Right lobe of liver (tissue), 6 donors: ENCODE measurements at regions not wholly inside any gene's neighbourhood (a gene's known extent, or its start where the extent isn't known, plus 50 kb on each side); places are given as distances from the start of the nearest gene placed in this dataset.

Experiments used
- ATAC-seq, 4 donors: fragments of 200-7000 bp; cut with Tn5 transposase; one replicate each; pipeline ENCODE4 v1.9.1; 2020; ENCODE audit warnings: mild to moderate bottlenecking in 4 of 4, moderate library complexity in 4 of 4
- DNase-seq, 3 donors: peaks; one replicate each; pipeline ENCODE4 v3.0.0-alpha.2; 2020
- H3K27ac ChIP-seq, 3 donors: fragments of 200-600 bp; one replicate each; pipeline ENCODE4 v1.8.0; 2022
- H3K27me3 ChIP-seq, 2 donors: fragments of 200-600 bp; one replicate each; pipeline ENCODE4 v1.8.0; 2022
- H3K36me3 ChIP-seq, 4 donors: fragments of 200-600 bp; sonication (generic) in 1 of 4; one replicate each; pipeline versions ENCODE4 v1.5.1 to v1.8.0; 2017 to 2022; ENCODE audit warnings: control low read depth in 1 of 4
- H3K4me1 ChIP-seq, 4 donors: fragments of 200-600 bp; sonication (generic) in 1 of 4; one replicate each; pipeline versions ENCODE4 v1.5.1 to v1.8.0; 2017 to 2022; ENCODE audit warnings: control low read depth in 1 of 4
- H3K4me3 ChIP-seq, 3 donors: fragments of 200-600 bp; one replicate each; pipeline ENCODE4 v1.8.0; 2022
- H3K9me3 ChIP-seq, 4 donors: fragments of 200-600 bp; sonication (generic) in 1 of 4; one replicate each; pipeline versions ENCODE4 v1.5.1 to v1.8.0; 2017 to 2022; ENCODE audit warnings: control low read depth in 1 of 4
- POLR2A ChIP-seq: fragments of 450-650 bp; IDR thresholded peaks from one replicate; pipeline ENCODE4 v1.6.1; 2017; ENCODE audit warnings: antibody characterized with exemption, mild to moderate bottlenecking
- WGBS: methylation state at CpG from one replicate; pipeline ENCODE4 v1.1.6; 2018; ENCODE audit warnings: low coverage, low lambda C conversion rate; ENCODE audit not compliant: insufficient coverage; ENCODE audit errors: missing lambda C conversion rate; 5-methylcytosine and 5-hydroxymethylcytosine counted together
- intact Hi-C, 2 donors: fragments of 100-400 bp; cut with DNase I; formaldehyde crosslinking; loops; one replicate each; pipeline versions ENCODE4 v1.11.2 to v1.14.1; 2022
- TF ChIP-seq, protein P1 (sequence below), 4 donors: fragments of 200-600 bp in 3 of 4; fragments of 450-650 bp in 1 of 4; IDR thresholded peaks; one replicate each; pipeline versions ENCODE4 v1.5.1 to v1.8.0; 2016 to 2022; ENCODE audit warnings: antibody characterized with exemption in 4 of 4, mild to moderate bottlenecking in 2 of 4
- donor health status: DM: no; HTN: yes; CAD: no.
- donor health status: DM: no; HTN: no; CAD: no.
- donor health status: DM: no; HTN: no; CAD: no.
- donor health status: DM: no; HTN: yes; CAD: no.
- donor health status: DM: no; HTN: yes; CAD: no.

DNA sequence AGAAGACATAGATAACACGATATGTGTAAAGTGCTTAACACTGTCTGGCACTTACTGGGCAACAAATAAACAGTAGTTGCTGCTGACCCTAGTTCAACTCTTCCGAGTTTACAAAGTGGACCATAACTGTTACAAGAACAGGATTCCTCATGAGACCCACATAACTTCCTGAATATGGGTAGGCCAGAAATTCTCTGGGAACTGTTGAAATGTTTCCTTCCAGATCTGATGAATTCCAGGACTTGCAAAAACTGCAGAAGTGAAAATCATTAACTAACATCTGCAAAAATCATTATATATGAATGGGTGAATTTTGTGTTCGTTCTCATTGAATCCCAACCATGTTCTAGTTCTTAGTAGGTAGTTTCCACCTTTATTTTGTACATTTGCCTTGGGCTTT, 181.7 kb upstream of the MME start:
- DNase-seq (no peak), ATAC-seq (no peak)
- H3K27me3 ChIP-seq = no peaks in the 10 kb centered on the region
- 58% methylated on average over 3 of the region's 3 CpGs for WGBS
- H3K27ac ChIP-seq = no peak overlapping the region
- intact Hi-C loops = no loop called here
- no peak for TF ChIP-seq POLR2A
- H3K9me3 ChIP-seq = no peaks in the 10 kb centered on the region
- no peak overlapping the region for H3K4me3 ChIP-seq
- no peaks in the 10 kb centered on the region for H3K36me3 ChIP-seq
- H3K4me1 ChIP-seq = no peaks in the 10 kb centered on the region

- DNase-seq = no peak
- WGBS = 47% methylated on average over 6 of the region's 6 CpGs
- no peak for TF ChIP-seq POLR2A
- TF ChIP-seq, protein P1, sequence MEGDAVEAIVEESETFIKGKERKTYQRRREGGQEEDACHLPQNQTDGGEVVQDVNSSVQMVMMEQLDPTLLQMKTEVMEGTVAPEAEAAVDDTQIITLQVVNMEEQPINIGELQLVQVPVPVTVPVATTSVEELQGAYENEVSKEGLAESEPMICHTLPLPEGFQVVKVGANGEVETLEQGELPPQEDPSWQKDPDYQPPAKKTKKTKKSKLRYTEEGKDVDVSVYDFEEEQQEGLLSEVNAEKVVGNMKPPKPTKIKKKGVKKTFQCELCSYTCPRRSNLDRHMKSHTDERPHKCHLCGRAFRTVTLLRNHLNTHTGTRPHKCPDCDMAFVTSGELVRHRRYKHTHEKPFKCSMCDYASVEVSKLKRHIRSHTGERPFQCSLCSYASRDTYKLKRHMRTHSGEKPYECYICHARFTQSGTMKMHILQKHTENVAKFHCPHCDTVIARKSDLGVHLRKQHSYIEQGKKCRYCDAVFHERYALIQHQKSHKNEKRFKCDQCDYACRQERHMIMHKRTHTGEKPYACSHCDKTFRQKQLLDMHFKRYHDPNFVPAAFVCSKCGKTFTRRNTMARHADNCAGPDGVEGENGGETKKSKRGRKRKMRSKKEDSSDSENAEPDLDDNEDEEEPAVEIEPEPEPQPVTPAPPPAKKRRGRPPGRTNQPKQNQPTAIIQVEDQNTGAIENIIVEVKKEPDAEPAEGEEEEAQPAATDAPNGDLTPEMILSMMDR (IDR thresholded peaks at IDR 0.05) = no peak
- no peaks in the 10 kb centered on the region for H3K4me1 ChIP-seq
- H3K4me3 ChIP-seq = no peak overlapping the region
- no peak for ATAC-seq
- H3K36me3 ChIP-seq = no peaks in the 10 kb centered on the region
- no peaks in the 10 kb centered on the region for H3K9me3 ChIP-seq
- no peaks in the 10 kb centered on the region for H3K27me3 ChIP-seq
- H3K27ac ChIP-seq = no peak overlapping the region
- intact Hi-C loops = no loop called here
These were observed 186.3 kb upstream of the MME start for GRCh38 chr3:154893813-154894212.

DNA sequence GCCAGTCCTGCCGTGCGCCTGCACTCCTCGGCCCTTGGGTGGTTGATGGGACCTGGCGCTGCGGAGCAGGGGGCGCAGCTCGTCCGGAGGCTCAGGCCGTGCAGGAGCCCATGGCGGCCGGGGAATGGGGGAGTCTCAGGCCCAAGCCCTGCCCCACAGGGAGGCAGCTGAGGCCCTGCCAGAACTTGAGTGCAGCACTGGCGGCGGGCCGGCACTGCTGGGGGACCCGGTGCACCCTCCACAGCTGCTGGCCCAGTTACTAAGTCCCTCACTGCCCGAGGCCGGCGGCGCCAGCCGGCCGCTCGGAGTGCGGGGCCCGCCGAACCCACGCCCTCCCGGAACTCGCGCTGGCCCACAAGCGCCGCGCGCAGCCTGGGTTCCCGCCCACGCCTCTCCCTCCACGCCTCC, 190.9 kb upstream of the MME start:
- DNase-seq = peak in 1 of 3 donors; percentile 60
- no peaks in the 10 kb centered on the region for H3K27me3 ChIP-seq
- H3K4me1 ChIP-seq = no peaks in the 10 kb centered on the region
- no CpG with 5 or more reads among the region's 36 CpGs for WGBS
- intact Hi-C loops = loop anchor here in 1 of 2 donors (10.0 kb wide), 1 partner anchor 436 kb away; no protein-coding TSS in a partner anchor
- H3K4me3 ChIP-seq = no peak overlapping the region
- ATAC-seq = no peak
- H3K36me3 ChIP-seq = no peaks in the 10 kb centered on the region
- no peaks in the 10 kb centered on the region for H3K9me3 ChIP-seq
- TF ChIP-seq, protein P1 (IDR thresholded peaks at IDR 0.05) = no peak
- TF ChIP-seq POLR2A = no peak
- no peak overlapping the region for H3K27ac ChIP-seq

- no CpG with 5 or more reads among the region's 3 CpGs for WGBS
- no peaks in the 10 kb centered on the region for H3K27me3 ChIP-seq
- ATAC-seq (no peak), DNase-seq (no peak)
- intact Hi-C loops = loop anchor here in 1 of 2 donors (10.0 kb wide), 1 partner anchor 437 kb away; no protein-coding TSS in a partner anchor
- H3K27ac ChIP-seq = no peak overlapping the region
- H3K36me3 ChIP-seq = no peaks in the 10 kb centered on the region
- H3K9me3 ChIP-seq = no peaks in the 10 kb centered on the region
- H3K4me3 ChIP-seq = no peak overlapping the region
- H3K4me1 ChIP-seq = no peaks in the 10 kb centered on the region
- TF ChIP-seq POLR2A = no peak
- TF ChIP-seq, protein P1 (IDR thresholded peaks at IDR 0.05) = no peak
These were observed 192.2 kb upstream of the MME start for GRCh38 chr3:154887869-154888268.

- DNase-seq (no peak), ATAC-seq (no peak)
- Histone ChIP-seq H3K9me3 (no peaks in the 10 kb centered on the region), H3K4me3 (no peak overlapping the region), H3K27ac (no peak overlapping the region), H3K36me3 (no peaks in the 10 kb centered on the region), H3K4me1 (no peaks in the 10 kb centered on the region), H3K27me3 (no peaks in the 10 kb centered on the region)
- WGBS = 33% methylated on average over 3 of the region's 3 CpGs
- intact Hi-C loops = loop anchor here in 1 of 2 donors (10.0 kb wide), 1 partner anchor 438 kb away; no protein-coding TSS in a partner anchor
- TF ChIP-seq POLR2A = no peak
- TF ChIP-seq, protein P1 (IDR thresholded peaks at IDR 0.05) = no peak
These were observed 193.7 kb upstream of the MME start for GRCh38 chr3:154886437-154886836.
